PC-3 (cell line): ENCODE measurements at regions not wholly inside any gene's neighbourhood (a gene's known extent, or its start where the extent isn't known, plus 50 kb on each side); places are given as distances from the start of the nearest gene placed in this dataset.

Experiments
- ATAC-seq: fragments of 200-7000 bp; cut with Tn5 transposase; 2 replicates; pipeline ENCODE4 v1.9.1; 2020; ENCODE audit warnings: mild to moderate bottlenecking, moderate library complexity
- BruUV-seq: library from RNA; stranded (reverse); fragments of 400-500 nt; replicated peaks from 2 replicates; lab custom pipeline; 2021; lab: Mats Ljungman, UMichigan
- CTCF ChIA-PET: fragments of 300-600 bp; sonication (Branson Sonifier 250); formaldehyde crosslinking; loops from one replicate; lab custom pipeline; 2022; ENCODE audit warnings: antibody characterized with exemption; lab: Charles Lee
- POLR2A ChIA-PET: fragments of 300-600 bp; sonication (Branson Sonifier 250); formaldehyde crosslinking; loops from one replicate; lab custom pipeline; 2022; ENCODE audit warnings: antibody characterized with exemption; ENCODE audit not compliant: unreplicated experiment; lab: Charles Lee
- DNase-seq: peaks from one replicate; pipeline ENCODE4 v3.0.0-alpha.2; 2015
- H2AFZ ChIP-seq: fragments of 300-600 bp; sonication (generic); 2 replicates; pipeline ENCODE4 v1.6.0; 2016; ENCODE audit warnings: antibody characterized with exemption, low read length
- H3F3A ChIP-seq: fragments of 300-600 bp; sonication (generic); one replicate; pipeline ENCODE4 v1.6.0; 2017; ENCODE audit warnings: antibody characterized with exemption, low read length, control low read depth, mild to moderate bottlenecking; ENCODE audit not compliant: unreplicated experiment
- H3K27ac ChIP-seq: fragments of 300-600 bp; sonication (generic); 2 replicates; pipeline ENCODE4 v1.5.1; 2016; ENCODE audit warnings: mild to moderate bottlenecking, low read length
- H3K27me3 ChIP-seq: fragments of 300-600 bp; sonication (generic); 2 replicates; pipeline ENCODE4 v1.6.1; 2016; ENCODE audit warnings: low read length, mixed read lengths
- H3K36me3 ChIP-seq: fragments of 300-600 bp; sonication (generic); 2 replicates; pipeline ENCODE4 v1.6.1; 2016; ENCODE audit warnings: low read depth, mixed run types, low read length, mixed read lengths
- H3K4me1 ChIP-seq: fragments of 300-600 bp; sonication (generic); 2 replicates; pipeline ENCODE4 v1.5.1; 2016; ENCODE audit warnings: low read length; ENCODE audit not compliant: insufficient read depth
- H3K4me2 ChIP-seq: fragments of 300-600 bp; sonication (generic); 2 replicates; pipeline ENCODE4 v1.6.0; 2016; ENCODE audit warnings: low read length
- H3K4me3 ChIP-seq: fragments of 300-600 bp; sonication (generic); 2 replicates; pipeline ENCODE4 v1.5.1; 2016; ENCODE audit warnings: mild to moderate bottlenecking, low read length, mixed read lengths
- H3K79me2 ChIP-seq: fragments of 300-600 bp; sonication (generic); 2 replicates; pipeline ENCODE4 v1.6.1; 2017; ENCODE audit warnings: low read length, mixed read lengths
- H3K9ac ChIP-seq: fragments of 300-600 bp; sonication (generic); 2 replicates; pipeline ENCODE4 v1.6.0; 2016; ENCODE audit warnings: mild to moderate bottlenecking, low read length
- H3K9me2 ChIP-seq: fragments of 300-600 bp; sonication (generic); replicated peaks from 2 replicates; pipeline ENCODE4 v1.6.1; 2016; ENCODE audit warnings: mixed run types, low read length, mixed read lengths
- H3K9me3 ChIP-seq: fragments of 300-600 bp; sonication (generic); 2 replicates; pipeline ENCODE4 v1.6.1; 2016; ENCODE audit warnings: low read length, mixed read lengths
- H4K20me1 ChIP-seq: fragments of 300-600 bp; sonication (generic); 2 replicates; pipeline ENCODE4 v1.6.1; 2016; ENCODE audit warnings: low read length, mixed read lengths
- EZH2 ChIP-seq: fragments of 300-600 bp; sonication (generic); IDR thresholded peaks from one replicate; pipeline ENCODE4 v1.6.1; 2017; ENCODE audit warnings: antibody characterized with exemption, mild to moderate bottlenecking, low read length; ENCODE audit not compliant: unreplicated experiment
- EZH2phosphoT487 ChIP-seq: fragments of 300-600 bp; sonication (generic); IDR thresholded peaks from 2 replicates; pipeline ENCODE4 v1.6.1; 2018; ENCODE audit warnings: mild to moderate bottlenecking, antibody characterized with exemption, low read length, borderline replicate concordance
- intact Hi-C: fragments of 100-400 bp; cut with micrococcal nuclease; formaldehyde crosslinking; loops from 2 replicates; pipeline ENCODE4 v1.9.0; 2023
- TF ChIP-seq, protein P1 (sequence below): fragments of 300-600 bp; sonication (generic); conservative IDR thresholded peaks from 2 replicates; pipeline ENCODE4 v1.5.1; 2017; ENCODE audit warnings: antibody characterized with exemption, low read depth, mild to moderate bottlenecking, low read length

GRCh38 chr18:79581911-79582310 lies 97.7 kb upstream of the CTDP1 start:
- Histone ChIP-seq H3K79me2 (no peaks in the 10 kb centered on the region), H2AFZ (no peak overlapping the region), H3K4me3 (no peak overlapping the region), H3K9me2 (no peaks in the 10 kb centered on the region), H3K4me2 (no peak overlapping the region), H4K20me1 (no peaks in the 10 kb centered on the region), H3K36me3 (no peaks in the 10 kb centered on the region), H3K27ac (no peak overlapping the region), H3K27me3 (0 out of 2 replicates have a peak, but pooled peaks cover 1% of the 10 kb centered on the region), H3K4me1 (no peaks in the 10 kb centered on the region), H3K9ac (no peak overlapping the region), H3F3A (no peaks in the 10 kb centered on the region), H3K9me3 (no peaks in the 10 kb centered on the region)
- CTCF ChIA-PET, result no interaction called here
- intact Hi-C loops, result no loop called here
- DNase-seq, result no peak
- TF ChIP-seq EZH2phosphoT487, result no peak
- TF ChIP-seq, protein P1, sequence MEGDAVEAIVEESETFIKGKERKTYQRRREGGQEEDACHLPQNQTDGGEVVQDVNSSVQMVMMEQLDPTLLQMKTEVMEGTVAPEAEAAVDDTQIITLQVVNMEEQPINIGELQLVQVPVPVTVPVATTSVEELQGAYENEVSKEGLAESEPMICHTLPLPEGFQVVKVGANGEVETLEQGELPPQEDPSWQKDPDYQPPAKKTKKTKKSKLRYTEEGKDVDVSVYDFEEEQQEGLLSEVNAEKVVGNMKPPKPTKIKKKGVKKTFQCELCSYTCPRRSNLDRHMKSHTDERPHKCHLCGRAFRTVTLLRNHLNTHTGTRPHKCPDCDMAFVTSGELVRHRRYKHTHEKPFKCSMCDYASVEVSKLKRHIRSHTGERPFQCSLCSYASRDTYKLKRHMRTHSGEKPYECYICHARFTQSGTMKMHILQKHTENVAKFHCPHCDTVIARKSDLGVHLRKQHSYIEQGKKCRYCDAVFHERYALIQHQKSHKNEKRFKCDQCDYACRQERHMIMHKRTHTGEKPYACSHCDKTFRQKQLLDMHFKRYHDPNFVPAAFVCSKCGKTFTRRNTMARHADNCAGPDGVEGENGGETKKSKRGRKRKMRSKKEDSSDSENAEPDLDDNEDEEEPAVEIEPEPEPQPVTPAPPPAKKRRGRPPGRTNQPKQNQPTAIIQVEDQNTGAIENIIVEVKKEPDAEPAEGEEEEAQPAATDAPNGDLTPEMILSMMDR, result no peak
- no peak for TF ChIP-seq EZH2
- BruUV-seq, result no TSS peak
- no peak for ATAC-seq
- POLR2A ChIA-PET, result no interaction called here

GRCh38 chr18:79582978-79583377 lies 96.6 kb upstream of the CTDP1 start:
- Histone ChIP-seq H3K9ac (no peak overlapping the region), H3K27me3 (no peaks in the 10 kb centered on the region), H3K36me3 (no peaks in the 10 kb centered on the region), H3K9me2 (no peaks in the 10 kb centered on the region), H3K79me2 (no peaks in the 10 kb centered on the region), H3K27ac (no peak overlapping the region), H3K9me3 (no peaks in the 10 kb centered on the region), H2AFZ (no peak overlapping the region), H3K4me3 (no peak overlapping the region), H3F3A (no peaks in the 10 kb centered on the region), H3K4me2 (no peak overlapping the region), H4K20me1 (no peaks in the 10 kb centered on the region), H3K4me1 (no peaks in the 10 kb centered on the region)
- ATAC-seq, result no peak
- intact Hi-C loops, result no loop called here
- DNase-seq, result no peak
- no peak for TF ChIP-seq EZH2
- TF ChIP-seq EZH2phosphoT487, result no peak
- TF ChIP-seq, protein P1, result no peak
- POLR2A ChIA-PET, result no interaction called here
- CTCF ChIA-PET, result no interaction called here
- no TSS peak for BruUV-seq

GRCh38 chr18:79583426-79583825 lies 96.2 kb upstream of the CTDP1 start:
- no peaks in the 10 kb centered on the region for H3K36me3 ChIP-seq
- no peak overlapping the region for H3K27ac ChIP-seq
- H3K9ac ChIP-seq, result no peak overlapping the region
- no peaks in the 10 kb centered on the region for H3K9me3 ChIP-seq
- no peaks in the 10 kb centered on the region for H3K79me2 ChIP-seq
- DNase-seq (no peak), ATAC-seq (no peak)
- H3K9me2 ChIP-seq, result no peaks in the 10 kb centered on the region
- no peak overlapping the region for H3K4me3 ChIP-seq
- H2AFZ ChIP-seq, result no peak overlapping the region
- BruUV-seq, result no TSS peak
- H3K4me1 ChIP-seq, result no peaks in the 10 kb centered on the region
- CTCF ChIA-PET, result no interaction called here
- POLR2A ChIA-PET, result no interaction called here
- no peaks in the 10 kb centered on the region for H3F3A ChIP-seq
- H3K4me2 ChIP-seq, result no peak overlapping the region
- H4K20me1 ChIP-seq, result no peaks in the 10 kb centered on the region
- intact Hi-C loops, result no loop called here
- no peaks in the 10 kb centered on the region for H3K27me3 ChIP-seq
- TF ChIP-seq EZH2 (no peak), EZH2phosphoT487 (no peak)
- TF ChIP-seq, protein P1, result no peak
